Activated effector memory CD4-positive, alpha-beta T cell treated with anti-CD3 and anti-CD28 coated beads, Interleukin-2, amount 50 U/mL, for 16 hours (primary cell): ENCODE measurements at regions not wholly inside any gene's neighbourhood (a gene's known extent, or its start where the extent isn't known, plus 50 kb on each side); places are given as distances from the start of the nearest gene placed in this dataset.

Source experiments
- DNase-seq: peaks from one replicate; pipeline ENCODE4 v3.0.0-alpha.2; 2020

DNA sequence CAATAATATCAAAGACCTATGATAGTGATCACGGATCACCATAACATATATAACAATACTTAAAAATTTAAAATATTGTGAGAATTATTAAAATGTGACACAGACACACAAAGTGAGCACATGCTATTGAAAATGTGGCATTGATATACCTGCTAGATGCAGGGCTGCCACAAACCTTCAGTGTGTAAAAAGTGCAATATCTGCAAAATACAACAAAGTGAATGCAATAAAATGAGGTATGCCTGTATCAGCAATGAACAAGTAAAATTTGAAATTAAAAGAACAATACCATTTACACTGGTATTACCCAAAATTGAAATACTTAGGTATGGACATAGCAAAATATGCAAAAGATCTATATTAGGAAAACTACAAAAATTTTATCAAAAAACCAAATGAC, 1217.8 kb upstream of the PCDH20 start:
- DNase-seq: no peak

DNA sequence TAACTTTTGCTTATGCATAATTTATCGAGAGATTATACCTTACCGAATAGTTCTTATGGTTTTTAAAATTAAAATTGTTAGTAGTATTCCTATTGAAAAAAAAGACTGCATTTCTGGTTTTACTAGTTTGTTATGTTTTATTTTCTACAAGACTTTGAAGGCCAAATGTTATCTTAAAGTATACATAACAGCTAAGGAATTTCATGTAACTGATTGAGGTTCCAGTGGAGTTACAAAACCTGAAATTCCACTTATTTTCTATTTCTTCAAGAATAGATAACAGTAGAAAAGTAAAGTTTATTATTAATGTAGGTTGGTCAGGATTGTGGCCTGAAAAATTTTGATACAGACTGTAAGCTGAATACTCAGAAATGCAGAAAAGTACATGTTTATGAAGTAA, 1216.0 kb upstream of the PCDH20 start:
- no peak for DNase-seq

DNA sequence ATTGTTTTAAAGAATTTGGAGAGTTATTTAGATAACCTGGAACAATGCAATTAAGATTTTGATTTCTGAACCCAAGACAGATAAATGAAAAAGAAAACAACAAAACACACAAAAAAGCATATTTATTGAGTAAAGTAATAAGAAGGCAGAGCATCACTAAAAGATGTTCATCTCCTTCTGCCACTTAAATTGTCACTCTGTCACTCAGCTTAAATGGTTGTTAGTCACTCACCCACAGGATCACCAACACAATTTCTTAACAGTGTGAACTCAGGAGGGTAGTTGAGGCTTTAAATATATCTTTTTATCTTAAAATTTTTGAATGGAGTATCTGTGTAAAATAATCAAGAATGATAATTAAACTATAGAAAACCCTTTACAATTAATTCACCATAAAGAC, 1215.5 kb upstream of the PCDH20 start:
- DNase-seq: no peak

DNA sequence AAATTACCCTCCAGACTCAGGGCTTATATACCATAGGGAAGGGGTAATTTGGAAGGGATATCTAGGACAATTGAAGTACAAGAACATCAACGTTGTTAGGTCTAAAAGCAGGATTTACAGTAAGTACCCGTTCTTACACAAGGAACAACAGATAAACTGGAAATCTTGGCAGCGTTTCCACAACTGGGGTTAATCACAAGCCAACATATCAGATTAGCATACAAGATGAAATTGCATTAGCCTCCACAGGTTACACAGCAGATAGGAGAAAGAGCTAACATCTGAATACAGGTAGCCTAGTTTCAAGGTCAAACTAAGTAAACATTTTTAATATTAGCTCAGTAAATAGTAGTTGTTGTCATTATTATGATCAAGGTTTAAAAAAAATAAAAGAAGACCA, 1214.0 kb upstream of the PCDH20 start:
- no peak for DNase-seq

DNA sequence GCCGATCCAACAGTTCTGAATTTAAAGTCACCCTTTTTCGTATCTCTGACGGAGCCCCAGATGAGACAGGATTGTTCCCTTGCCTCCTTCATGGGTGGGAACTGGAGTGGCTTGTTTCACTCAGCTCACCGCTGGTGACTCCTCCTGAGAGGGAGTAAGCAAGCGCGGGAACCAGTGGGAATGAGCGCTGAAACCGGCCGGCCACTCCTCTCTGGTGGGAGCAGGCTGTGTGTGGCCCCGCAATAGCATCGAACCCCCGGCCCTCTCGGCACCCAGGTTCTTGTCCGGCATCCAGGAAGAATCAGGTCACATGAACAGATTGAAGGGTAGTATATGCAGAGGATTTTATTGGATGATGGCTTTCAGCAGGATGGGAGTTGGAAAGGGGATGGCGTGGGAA, 1211.6 kb upstream of the PCDH20 start:
- DNase-seq: no peak

DNA sequence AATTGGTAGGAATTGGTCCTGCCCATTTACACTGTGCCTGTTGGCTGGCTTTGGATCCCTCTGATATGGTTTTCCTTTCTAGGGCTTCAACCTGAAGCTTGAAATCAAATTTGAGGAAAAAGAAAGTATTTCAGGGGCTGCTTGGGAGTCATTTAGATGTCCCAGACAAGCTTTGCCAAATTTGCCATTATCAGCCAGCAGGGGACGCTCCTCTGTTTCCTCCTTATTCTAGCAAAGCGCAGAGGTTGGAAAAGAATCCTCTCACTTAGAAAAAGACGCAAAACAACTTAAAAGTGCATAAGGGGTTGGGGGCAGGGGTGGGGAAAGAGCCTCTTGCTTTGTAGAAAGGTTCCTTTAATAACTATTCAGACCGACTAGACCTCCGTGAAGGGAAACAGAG, 1211.1 kb upstream of the PCDH20 start:
- no peak for DNase-seq

DNA sequence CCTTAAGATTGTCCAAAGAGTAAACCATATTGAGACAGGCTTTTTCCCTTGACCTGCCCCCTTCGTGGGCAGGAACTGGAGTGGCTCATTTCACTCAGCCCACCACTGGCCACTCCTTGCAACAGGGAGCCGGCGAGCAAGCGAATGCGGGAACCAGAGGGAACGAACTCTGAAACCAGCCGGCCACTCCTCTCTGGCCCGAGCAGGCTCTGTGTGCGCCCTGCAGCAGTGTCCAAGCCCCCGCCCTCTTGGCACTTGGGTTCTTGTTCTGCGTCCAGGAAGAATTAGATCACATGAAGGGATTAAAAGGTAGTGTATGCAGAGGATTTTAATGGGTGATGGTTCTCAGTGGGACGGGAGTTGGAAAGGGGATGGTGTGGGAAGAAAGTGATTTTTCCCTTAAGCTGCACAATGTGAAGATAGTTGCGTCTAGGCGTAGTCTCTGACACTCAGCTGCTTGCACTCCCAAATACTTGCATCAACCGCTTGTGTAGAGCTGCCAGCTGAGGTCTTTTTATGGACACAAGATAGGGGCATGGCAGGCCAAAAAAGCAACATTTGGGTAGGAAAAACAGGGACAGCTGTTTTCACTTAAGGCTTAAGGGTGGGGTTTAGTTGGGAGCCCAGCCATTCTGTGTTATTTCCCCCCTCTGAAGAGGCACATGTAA, 1209.7 kb upstream of the PCDH20 start:
- no peak for DNase-seq

DNA sequence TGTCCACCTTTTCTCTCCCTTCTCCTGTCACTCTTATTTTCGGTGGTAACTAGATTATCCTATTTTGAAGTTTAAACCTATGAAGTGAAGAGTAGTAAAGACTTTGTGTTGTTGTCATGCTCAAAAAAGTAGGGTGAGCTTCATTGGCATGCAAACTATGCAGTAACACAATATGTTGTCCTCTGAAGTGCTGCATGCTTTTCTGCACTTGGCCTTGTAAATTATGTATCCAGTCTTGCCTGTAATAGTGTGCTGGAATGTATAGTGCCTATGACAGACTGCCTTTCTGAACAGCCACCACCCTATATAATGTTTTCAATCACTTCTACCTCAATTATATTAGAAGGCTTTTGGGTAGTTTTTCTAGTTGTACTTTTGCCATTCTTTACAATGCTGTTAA, 1198.2 kb upstream of the PCDH20 start:
- DNase-seq: no peak

DNA sequence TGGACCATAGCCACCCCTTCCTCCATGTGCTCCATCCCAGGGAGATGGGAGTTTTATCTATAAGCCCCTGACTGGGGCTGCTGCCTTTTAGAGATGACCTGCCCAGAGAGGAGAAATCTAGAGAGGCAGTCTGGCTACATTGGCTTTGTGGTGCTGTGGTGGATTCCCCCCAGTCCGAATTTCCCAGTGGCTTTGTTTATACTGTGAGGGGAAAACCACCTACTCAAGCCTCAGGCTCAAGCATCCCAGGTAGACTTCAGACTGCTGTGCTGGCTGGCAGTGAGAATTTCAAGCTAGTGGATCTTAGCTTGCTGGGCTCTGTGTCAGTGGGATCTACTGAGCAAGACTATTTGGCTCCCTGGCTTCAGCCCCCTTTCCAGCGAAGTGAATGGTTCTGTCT, 1195.7 kb upstream of the PCDH20 start:
- no peak for DNase-seq

DNA sequence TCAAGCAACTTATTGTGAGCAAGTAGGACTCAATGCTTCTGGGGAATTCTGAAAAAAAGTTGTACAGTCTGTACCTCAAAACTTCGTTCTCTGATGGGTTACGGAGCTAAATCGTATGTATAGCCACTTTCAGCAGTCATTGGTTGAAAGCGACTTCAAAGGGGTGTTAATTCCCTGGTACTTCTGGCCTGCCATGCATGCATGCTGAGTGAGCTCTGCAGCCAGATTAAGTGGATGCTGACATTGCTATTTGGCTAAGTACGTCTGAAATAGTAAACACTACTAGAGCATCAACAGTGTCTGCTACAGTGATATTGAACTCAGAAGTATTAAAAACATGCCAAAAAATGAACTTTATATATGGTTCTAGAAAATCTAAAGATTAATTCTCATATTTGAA, 1183.1 kb upstream of the PCDH20 start:
- DNase-seq: no peak

DNA sequence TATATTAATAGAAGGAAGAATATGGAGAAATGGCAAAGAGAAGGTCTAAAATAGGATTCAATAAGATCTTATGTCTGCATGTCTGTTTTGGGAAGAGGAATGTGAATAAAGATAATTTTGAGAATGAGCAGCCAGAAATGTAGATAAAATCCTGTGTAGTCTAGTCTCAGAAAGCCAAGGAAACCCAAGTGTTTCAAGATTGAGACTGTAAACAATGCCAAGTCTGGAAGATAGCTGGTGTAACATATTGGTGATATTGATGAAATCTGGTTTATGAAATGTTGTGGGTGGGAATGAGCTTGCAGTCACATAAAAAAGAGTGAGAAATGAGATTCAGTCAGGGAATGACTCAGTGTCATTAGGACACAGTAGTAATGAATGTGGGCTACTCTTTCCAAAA, 1180.3 kb upstream of the PCDH20 start:
- DNase-seq: no peak

DNA sequence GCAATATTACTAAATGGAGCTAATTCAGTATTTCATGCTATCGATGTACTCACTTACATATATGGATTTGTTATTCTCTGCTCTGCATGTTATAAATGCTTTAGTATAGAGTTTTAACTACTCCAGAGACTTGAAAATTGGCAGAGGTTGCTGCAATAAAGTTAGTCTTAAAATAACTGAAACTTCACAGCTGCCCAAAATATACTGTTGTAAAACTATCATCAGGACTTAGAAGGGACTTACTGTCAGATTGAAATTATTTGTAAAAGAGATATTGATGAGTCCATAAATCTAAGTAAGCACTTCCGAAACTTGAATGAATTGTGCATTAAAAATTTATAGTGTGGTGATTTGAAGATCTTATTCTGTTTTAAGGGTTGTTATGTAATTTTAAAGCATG, 1178.2 kb upstream of the PCDH20 start:
- no peak for DNase-seq

DNA sequence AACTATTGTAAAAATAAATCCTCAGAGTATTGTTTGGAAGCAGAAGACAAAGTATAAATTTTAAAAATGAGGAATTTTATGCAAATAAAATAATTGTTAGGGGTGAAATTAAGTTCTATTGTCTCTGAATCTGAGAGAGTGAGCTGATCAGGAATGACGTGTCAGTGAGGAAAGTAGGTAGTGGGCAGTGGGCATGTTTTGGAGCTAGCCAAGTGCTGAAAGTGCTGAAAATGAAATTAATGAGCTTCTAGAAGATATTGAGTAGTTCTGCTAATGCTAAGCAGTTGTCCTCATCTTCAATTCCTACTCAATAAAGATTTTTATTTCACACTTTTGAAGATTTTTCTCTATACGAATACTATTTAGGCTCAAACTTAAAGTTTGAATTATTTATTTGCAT, 1167.8 kb upstream of the PCDH20 start:
- no peak for DNase-seq

DNA sequence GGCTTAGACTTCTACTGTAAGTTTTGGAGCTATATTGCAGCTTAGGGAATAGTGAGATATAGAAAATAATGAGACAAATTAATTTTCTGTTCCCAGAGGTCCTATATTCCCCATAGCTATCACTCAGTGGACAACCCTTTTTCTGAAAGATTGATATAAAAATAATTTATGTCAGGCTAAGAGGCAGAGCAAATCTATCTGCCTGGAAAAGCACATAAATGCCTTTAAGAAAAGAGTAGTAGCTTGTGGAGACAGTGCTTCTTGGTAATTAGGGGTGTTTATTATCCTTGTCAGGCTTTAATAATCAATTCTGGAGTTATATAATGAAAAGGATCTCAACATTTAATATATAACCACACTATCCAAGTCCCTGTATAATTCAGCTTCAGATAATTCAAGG, 1162.8 kb upstream of the PCDH20 start:
- DNase-seq: no peak

DNA sequence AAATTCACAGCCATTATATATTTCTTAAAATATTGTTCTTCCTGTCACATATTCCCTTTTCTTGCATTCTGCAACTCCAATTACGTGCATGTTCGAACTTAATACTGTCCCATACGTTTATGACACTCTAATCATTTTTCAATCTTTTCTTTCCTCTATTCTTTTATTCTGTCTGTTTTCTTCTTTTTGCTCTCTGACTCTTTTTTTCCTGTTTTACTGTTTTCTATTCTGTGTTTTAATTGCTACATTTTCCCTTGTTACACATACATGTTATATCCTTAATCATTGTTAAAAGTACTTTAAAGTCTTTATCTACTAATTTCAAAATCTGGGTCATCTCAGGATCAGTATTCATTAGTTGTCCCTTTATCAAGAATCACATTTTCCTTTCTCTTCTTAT, 1149.1 kb upstream of the PCDH20 start:
- no peak for DNase-seq

DNA sequence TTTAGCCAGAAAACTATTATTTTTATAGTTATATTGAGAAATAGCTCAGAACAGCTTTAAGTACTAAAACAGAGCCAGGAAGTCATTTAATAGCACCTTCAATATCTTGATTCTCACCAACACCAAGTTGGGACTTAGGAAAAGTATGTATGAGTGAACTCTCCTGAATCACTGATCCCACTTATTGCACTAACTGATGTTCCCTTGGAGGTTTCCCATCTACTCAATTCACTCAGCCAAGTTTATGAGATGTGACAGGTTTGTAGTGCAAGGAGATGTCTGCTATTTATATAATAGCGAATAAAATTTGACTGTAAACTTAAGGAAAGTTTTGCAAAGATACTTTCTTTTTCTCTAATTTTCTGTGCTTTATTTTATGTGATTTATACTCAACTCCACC, 1147.6 kb upstream of the PCDH20 start:
- no peak for DNase-seq

DNA sequence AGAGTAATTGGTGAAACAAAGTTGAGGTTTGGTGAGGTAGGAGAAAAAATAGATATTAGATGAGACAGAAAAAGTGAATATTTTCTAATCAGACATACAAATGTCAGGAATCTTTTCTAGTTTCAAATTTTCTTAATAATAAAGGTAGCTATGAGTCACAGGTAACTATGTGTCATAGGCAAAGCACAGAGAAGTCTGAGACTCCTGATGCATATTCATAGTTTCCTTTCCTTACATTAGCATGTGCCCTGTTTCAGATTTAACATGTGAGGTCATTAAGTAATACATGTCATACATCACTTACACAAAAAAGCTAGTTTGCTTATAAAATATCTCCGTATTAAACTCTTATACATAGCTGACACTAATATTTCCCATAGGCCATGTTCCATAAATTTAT, 1141.3 kb upstream of the PCDH20 start:
- no peak for DNase-seq

DNA sequence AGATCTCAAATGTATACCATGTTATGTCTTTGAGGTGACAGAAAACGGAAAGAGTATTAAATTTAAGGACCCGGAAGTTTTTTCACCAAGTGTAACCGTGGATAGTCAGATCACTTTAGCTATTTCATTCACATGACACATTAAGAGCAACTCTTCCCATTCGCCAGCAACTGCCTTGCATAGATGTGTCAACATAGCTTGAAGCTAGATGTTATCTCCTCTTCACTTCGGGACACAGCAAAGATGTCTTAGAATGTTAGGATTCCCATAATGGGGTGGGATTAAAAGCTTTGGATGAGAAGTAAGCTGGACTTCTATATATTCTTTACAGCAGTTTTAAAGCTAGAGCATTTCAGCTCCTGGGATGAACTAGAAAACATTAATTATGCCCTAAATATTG, 1135.9 kb upstream of the PCDH20 start:
- no peak for DNase-seq

DNA sequence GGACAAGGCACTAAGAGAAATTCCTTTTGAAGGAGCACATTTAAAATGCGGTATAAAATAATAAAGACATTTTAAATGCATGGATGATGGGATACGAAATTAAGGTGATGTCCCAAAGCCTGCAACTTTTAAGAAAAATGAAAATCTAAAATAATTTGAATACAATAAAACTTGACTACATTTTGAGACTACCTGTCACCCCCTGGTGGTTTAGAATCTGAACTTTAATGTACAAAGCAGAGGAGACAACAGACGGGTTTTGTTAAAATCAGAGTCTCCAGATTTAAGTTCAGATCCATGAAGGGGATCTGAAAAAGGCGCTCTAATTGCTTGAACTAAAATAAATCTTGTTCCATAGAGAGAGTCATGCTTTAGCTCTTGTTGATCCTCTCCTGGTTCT, 1129.3 kb upstream of the PCDH20 start:
- no peak for DNase-seq

DNA sequence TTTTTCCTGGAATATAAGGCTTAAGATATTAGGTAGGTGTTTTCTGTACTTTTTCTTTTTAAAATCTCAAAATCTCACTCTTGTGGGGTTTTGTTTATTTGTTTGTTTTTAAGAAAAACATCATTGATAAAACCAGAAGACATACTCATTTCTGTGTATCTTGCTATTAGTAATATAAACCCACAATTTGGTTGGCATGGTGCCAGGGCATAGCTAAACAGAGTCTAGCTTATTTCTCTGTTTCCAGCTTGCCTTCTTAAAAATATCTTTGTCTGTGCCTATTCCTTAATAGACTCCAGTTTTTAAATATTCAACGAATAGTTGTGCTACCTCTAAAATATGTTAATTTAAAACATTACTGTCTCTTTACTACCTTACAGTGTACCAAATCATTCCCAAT, 1121.9 kb upstream of the PCDH20 start:
- DNase-seq: no peak

DNA sequence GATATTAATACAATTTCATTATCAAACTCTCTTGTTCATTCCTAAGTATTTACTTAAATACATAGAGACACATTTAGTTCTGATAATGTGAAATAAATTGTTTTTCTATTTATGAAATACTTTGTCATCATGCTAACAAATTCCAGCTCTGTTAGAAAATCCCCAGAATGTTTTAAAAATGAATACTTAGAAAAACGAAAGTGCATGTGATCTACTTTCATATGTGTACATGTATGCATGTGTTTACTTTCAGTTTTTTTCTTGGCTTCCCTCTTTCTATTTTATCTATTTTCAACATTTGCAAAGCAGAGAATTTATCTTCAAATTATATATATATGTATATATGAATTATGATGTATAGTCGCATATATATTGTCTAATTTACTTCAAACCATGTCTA, 1110.0 kb upstream of the PCDH20 start:
- DNase-seq: no peak

DNA sequence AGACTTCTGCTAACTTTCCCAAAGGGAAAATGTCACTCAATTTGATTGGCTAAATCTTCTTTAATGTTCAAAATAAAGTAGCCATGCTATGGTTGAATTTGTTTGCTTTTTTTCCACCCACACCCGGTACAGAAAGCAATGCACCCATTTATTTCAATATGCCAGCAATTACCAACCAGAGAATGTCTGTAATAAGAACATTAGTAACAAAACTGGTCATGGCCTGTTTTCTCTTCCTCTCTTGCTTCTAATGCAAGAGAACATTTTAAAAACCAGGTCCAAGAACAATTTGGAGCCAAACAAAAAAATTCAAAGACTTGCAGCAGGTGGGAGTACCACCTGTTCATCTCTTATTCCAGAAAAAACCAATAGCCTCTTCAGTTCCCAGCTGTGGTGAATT, 1108.8 kb upstream of the PCDH20 start:
- no peak for DNase-seq

DNA sequence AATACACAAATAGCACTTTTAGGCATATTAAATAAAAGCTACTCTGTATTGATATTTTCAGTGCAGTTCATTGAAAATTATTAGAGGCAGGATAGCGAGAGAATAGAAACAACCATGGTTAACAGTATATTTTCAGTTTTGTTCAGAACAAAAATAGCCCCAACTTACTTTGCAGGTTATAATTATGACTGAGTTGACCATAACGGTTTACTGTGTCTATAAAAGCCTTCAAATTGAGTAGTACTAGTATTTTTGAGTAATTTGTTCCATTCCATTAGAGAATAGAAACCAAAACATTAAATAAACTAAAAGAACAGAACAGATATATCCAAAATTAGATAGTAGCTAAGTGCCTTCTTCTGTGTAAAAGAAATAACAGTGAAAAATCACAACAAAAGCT, 1108.4 kb upstream of the PCDH20 start:
- no peak for DNase-seq

DNA sequence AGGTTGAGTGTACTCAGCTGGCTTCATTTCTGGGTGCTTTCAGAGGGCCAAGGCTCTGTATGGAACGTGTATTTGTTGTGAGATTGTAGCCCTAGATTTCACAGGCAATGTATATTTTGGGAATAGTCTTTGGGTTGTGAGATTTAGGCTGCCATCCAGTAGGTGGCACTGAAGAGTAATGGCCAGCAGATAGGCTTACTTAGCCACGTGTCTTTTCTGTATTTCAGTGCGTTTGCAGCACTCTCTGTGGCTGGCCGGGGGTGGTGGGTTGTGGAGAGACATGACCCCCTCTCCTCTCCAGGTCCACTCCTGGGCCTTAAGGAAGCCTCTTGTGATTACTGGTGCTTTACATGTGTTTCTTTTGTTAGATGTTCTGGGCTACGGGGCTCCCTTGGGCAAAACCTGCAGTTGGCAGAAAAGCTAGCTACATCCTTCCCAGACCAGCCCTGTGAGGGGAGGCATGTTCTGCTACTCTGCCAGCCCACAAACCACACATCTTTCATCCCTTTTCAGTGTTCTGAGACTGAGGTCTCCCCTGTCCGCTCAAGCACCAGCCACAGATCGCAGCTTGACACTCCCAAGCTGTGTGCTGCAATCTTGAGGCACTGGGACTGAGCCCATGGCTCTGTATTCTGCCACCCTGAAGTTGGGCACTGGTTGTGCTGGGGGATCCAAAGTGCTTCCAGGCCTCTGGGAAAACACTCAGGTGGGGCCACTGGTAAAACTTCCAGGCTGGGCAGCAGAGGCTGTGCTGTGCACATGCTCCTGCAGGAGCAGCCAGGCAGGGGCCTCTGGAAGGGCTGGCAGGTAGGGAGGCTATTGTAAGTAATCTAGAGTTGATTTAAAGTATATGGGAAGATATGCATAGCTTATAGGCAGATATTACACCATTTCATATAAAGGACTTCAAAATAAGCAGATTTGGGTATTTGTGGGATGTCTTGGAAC, 1096.8 kb upstream of the PCDH20 start:
- DNase-seq: no peak
